ENCODE measurements at regions not wholly inside any gene's neighbourhood (a gene's known extent, or its start where the extent isn't known, plus 50 kb on each side); places are given as distances from the start of the nearest gene placed in this dataset.

DNA sequence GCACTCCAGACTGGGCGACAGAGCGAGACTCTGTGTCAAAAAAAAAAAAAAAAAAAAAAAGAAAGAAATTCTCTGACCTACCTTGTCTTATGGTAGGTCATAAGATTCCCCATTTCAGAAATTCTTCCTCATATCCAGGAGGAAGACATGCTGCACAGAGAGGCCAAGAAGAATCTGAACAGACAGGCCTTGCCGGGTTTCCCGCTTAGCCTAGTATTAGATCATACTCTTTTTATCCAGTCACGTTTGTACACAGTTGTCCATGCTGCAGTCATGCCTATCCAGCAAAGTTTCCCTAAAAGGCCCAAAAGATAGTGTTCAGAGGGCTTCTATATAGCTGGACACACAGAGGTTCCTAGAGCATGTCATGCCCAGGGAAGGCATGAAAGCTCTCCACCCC is 93.6 kb upstream of the CHODL start:
- no peak for DNase-seq (ENCODE audit: low spot score)
- TF ChIP-seq, protein P1, sequence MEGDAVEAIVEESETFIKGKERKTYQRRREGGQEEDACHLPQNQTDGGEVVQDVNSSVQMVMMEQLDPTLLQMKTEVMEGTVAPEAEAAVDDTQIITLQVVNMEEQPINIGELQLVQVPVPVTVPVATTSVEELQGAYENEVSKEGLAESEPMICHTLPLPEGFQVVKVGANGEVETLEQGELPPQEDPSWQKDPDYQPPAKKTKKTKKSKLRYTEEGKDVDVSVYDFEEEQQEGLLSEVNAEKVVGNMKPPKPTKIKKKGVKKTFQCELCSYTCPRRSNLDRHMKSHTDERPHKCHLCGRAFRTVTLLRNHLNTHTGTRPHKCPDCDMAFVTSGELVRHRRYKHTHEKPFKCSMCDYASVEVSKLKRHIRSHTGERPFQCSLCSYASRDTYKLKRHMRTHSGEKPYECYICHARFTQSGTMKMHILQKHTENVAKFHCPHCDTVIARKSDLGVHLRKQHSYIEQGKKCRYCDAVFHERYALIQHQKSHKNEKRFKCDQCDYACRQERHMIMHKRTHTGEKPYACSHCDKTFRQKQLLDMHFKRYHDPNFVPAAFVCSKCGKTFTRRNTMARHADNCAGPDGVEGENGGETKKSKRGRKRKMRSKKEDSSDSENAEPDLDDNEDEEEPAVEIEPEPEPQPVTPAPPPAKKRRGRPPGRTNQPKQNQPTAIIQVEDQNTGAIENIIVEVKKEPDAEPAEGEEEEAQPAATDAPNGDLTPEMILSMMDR (IDR thresholded peaks at IDR 0.05; ENCODE audit: extremely low read depth, missing control alignments) = no peak

DNA sequence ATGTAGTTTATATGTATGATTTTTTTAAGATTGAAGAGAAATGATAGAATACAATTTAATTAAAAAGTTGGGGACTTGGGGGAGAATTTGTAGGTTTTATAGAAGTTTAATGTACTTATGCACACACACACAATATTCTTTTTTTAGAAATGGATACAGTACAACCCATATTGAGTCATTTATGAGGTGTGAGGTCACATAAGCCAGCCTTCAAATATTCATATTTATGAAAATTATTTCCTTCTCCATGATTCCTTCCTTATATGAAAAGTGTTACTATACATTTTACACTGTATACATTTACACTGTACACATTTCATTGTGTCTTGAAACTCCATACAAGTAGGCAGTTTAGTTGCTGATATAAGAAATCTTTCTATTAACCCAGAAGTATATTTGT is 96.2 kb upstream of the CHODL start:
- DNase-seq (ENCODE audit: low spot score) = no peak
- TF ChIP-seq, protein P1 (IDR thresholded peaks at IDR 0.05; ENCODE audit: extremely low read depth, missing control alignments) = no peak

GRCh38 chr21:18147678-18148077 is 97.0 kb upstream of the CHODL start:
- TF ChIP-seq, protein P1 (IDR thresholded peaks at IDR 0.05; ENCODE audit: extremely low read depth, missing control alignments) = no peak
- DNase-seq (ENCODE audit: low spot score) = no peak

DNA sequence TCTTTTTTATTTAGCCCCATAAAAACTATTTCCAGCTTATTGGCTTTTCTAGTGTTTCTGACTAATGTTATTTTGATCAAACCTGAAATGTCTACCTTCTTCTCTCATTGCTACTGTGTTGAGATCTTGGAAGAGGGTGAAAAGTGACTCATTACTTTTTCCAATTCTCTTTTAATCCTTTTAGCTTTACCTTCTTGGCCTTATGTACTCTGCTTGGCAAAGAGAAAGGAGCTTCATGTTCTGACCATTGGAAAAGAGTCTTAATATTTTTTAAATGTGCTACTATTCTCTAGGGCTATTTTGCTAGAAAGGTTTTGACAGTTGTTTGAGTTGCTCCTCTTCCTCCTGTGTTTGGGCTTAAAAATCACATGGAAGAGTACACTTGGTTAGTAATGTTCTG is 97.8 kb upstream of the CHODL start:
- DNase-seq (ENCODE audit: low spot score) = no peak
- TF ChIP-seq, protein P1 (IDR thresholded peaks at IDR 0.05; ENCODE audit: extremely low read depth, missing control alignments) = no peak

DNA sequence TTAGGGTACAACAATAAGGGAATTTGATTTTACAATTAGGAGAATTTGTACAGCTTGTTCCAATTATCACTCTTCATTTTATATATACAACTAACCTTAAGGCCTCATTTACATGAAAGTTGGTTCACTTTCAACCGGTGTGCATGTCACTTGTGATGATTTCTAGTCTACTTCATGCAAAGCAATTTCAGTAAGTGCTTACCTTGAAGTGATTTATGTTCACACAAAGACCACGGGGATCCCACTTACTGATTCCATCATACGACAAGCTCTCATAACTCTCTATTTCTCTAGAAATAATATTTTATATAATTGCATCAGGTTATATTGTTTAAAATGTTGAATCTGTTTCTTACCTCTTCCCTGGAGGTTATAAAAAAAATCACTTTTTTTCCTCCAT is 100.3 kb upstream of the CHODL start:
- DNase-seq (ENCODE audit: low spot score) = no peak
- TF ChIP-seq, protein P1 (IDR thresholded peaks at IDR 0.05; ENCODE audit: extremely low read depth, missing control alignments) = no peak

GRCh38 chr21:18142655-18143054 is 102.0 kb upstream of the CHODL start:
- no peak for DNase-seq (ENCODE audit: low spot score)
- TF ChIP-seq, protein P1 (IDR thresholded peaks at IDR 0.05; ENCODE audit: extremely low read depth, missing control alignments) = no peak

DNA sequence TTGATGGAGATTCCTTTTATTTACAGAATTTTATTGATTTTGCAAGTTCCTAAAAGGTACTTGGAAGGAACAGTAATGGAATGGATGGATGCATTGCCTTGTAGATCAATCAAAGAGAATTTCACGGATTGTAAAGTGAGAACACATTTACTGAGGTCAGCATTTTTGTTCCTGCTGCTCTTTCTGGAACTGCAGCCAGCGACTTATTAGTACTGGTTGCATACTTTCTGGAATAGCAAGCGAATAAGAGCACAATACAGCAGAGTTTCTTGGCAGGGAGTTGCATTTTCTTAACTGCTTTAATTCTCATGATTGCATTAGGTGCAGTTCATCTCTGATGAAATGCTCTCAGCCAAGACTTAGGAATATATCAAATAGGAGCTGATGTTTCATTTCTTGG is 106.1 kb upstream of the CHODL start:
- TF ChIP-seq, protein P1 (IDR thresholded peaks at IDR 0.05; ENCODE audit: extremely low read depth, missing control alignments) = no peak
- DNase-seq (ENCODE audit: low spot score) = no peak

Measured in GM20000 (cell line).